ENCODE measurements at regions not wholly inside any gene's neighbourhood (a gene's known extent, or its start where the extent isn't known, plus 50 kb on each side); places are given as distances from the start of the nearest gene placed in this dataset.

GRCh38 chr12:45663455-45663854, 66.1 kb upstream of the ARID2 start:
- H3K4me3 ChIP-seq (ENCODE audit: control insufficient read depth, low read depth, low read length), result no peak overlapping the region
- TF ChIP-seq, protein P1, sequence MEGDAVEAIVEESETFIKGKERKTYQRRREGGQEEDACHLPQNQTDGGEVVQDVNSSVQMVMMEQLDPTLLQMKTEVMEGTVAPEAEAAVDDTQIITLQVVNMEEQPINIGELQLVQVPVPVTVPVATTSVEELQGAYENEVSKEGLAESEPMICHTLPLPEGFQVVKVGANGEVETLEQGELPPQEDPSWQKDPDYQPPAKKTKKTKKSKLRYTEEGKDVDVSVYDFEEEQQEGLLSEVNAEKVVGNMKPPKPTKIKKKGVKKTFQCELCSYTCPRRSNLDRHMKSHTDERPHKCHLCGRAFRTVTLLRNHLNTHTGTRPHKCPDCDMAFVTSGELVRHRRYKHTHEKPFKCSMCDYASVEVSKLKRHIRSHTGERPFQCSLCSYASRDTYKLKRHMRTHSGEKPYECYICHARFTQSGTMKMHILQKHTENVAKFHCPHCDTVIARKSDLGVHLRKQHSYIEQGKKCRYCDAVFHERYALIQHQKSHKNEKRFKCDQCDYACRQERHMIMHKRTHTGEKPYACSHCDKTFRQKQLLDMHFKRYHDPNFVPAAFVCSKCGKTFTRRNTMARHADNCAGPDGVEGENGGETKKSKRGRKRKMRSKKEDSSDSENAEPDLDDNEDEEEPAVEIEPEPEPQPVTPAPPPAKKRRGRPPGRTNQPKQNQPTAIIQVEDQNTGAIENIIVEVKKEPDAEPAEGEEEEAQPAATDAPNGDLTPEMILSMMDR (IDR thresholded peaks at IDR 0.05; ENCODE audit: control insufficient read depth, insufficient read depth, low read depth, low read length, missing control alignments), result no peak
- DNase-seq (ENCODE audit: low read depth), result no peak

DNA sequence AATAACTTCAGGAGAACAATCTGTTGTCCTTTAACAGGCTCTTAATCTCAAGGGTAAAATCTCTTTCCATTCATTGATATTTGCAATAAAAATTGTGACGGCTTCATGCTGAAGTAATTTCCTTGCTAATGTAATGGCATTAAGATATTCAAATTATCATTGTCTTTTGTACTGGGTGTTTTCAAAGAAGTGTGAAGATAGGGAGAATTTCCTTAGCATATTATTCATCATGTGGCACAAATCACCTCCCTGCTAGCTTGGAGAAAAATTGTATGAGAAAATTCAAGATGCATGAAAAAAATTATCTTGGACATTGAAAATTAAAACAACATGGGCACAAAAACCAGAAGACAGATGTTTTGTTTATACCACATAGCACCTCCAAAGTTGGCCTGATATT, 63.6 kb upstream of the ARID2 start:
- TF ChIP-seq, protein P1 (IDR thresholded peaks at IDR 0.05; ENCODE audit: control insufficient read depth, insufficient read depth, low read depth, low read length, missing control alignments), result no peak
- H3K4me3 ChIP-seq (ENCODE audit: control insufficient read depth, low read depth, low read length), result no peak overlapping the region
- DNase-seq (ENCODE audit: low read depth), result no peak

- TF ChIP-seq, protein P1 (IDR thresholded peaks at IDR 0.05; ENCODE audit: control insufficient read depth, insufficient read depth, low read depth, low read length, missing control alignments), result no peak
- no peak for DNase-seq (ENCODE audit: low read depth)
- no peak overlapping the region for H3K4me3 ChIP-seq (ENCODE audit: control insufficient read depth, low read depth, low read length)
These were observed 63.1 kb upstream of the ARID2 start for GRCh38 chr12:45666396-45666795.

DNA sequence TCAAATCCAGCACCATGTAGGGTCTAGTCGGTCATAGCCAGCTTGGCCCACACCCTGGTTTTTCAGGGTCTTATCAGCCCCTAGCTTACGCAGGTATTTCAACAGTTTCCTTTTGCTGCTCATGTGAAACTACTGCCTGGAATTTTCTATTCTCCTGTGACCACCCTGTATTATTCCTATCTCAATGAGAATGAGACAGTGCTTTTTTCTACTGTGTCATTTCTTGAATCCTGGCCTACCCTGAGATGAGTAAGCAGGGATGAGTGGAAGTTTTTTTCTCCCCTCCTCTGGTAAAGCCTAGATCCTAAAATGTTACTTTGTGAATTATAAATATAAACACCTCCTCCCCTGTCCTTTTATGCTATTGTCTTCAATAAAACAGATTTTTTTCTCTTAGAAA, 62.7 kb upstream of the ARID2 start:
- H3K4me3 ChIP-seq (ENCODE audit: control insufficient read depth, low read depth, low read length), result no peak overlapping the region
- no peak for DNase-seq (ENCODE audit: low read depth)
- TF ChIP-seq, protein P1 (IDR thresholded peaks at IDR 0.05; ENCODE audit: control insufficient read depth, insufficient read depth, low read depth, low read length, missing control alignments), result no peak

- TF ChIP-seq, protein P1 (IDR thresholded peaks at IDR 0.05; ENCODE audit: control insufficient read depth, insufficient read depth, low read depth, low read length, missing control alignments), result no peak
- no peak overlapping the region for H3K4me3 ChIP-seq (ENCODE audit: control insufficient read depth, low read depth, low read length)
These were observed 61.7 kb upstream of the ARID2 start for GRCh38 chr12:45667761-45668160.

GRCh38 chr12:45668641-45669040, 60.9 kb upstream of the ARID2 start:
- TF ChIP-seq, protein P1 (IDR thresholded peaks at IDR 0.05; ENCODE audit: control insufficient read depth, insufficient read depth, low read depth, low read length, missing control alignments), result no peak
- DNase-seq (ENCODE audit: low read depth), result no peak
- H3K4me3 ChIP-seq (ENCODE audit: control insufficient read depth, low read depth, low read length), result no peak overlapping the region

More at GRCh38 chr12:45667761-45668160, 61.7 kb upstream of the ARID2 start:
- no peak for DNase-seq (ENCODE audit: low read depth)

DNA sequence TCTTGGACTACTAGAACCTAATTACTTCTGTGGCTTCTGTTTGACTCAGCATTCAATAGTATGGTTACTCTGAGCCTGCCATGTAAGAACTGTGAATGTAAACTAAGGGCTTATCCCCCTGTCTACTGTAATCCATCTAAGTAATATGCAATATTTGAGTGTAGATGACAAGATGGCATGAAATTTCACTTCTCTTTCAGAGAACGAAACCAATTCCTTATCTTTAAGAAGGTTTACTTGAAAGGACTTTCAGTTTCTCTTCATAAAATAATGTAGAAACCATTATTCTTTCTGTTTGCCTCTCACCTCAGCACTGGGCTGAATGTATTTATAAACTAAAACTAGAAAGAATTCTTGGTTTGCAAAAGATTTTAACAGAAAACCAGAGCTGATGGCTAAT, 60.4 kb upstream of the ARID2 start:
- TF ChIP-seq, protein P1 (IDR thresholded peaks at IDR 0.05; ENCODE audit: control insufficient read depth, insufficient read depth, low read depth, low read length, missing control alignments), result no peak
- DNase-seq (ENCODE audit: low read depth), result no peak
- H3K4me3 ChIP-seq (ENCODE audit: control insufficient read depth, low read depth, low read length), result no peak overlapping the region
